Activated naive CD4-positive, alpha-beta T cell treated with anti-CD3 and anti-CD28 coated beads, Interleukin-2, amount 50 U/mL, for 24 hours (primary cell): ENCODE measurements at regions not wholly inside any gene's neighbourhood (a gene's known extent, or its start where the extent isn't known, plus 50 kb on each side); places are given as distances from the start of the nearest gene placed in this dataset.
"Not testable (repeated sequence)": the region's sequence is repeated elsewhere in the genome, so short reads cannot be mapped to it uniquely, and the experiment has no call there.

ENCODE experiments used
- H3K27ac Mint-ChIP-seq: one replicate; pipeline ENCODE4 v1.8.0; 2021; ENCODE audit warnings: mild to moderate bottlenecking, mixed read lengths
- H3K27me3 Mint-ChIP-seq: one replicate; pipeline ENCODE4 v1.8.0; 2021; ENCODE audit warnings: mixed read lengths
- H3K36me3 Mint-ChIP-seq: one replicate; pipeline ENCODE4 v1.8.0; 2021; ENCODE audit warnings: mixed read lengths
- H3K4me1 Mint-ChIP-seq: one replicate; pipeline ENCODE4 v1.8.0; 2021; ENCODE audit warnings: mixed read lengths
- H3K4me3 Mint-ChIP-seq: one replicate; pipeline ENCODE4 v1.8.0; 2021; ENCODE audit warnings: mild to moderate bottlenecking, mixed read lengths
- H3K9me3 Mint-ChIP-seq: one replicate; pipeline ENCODE4 v1.8.0; 2021; ENCODE audit warnings: mixed read lengths

DNA sequence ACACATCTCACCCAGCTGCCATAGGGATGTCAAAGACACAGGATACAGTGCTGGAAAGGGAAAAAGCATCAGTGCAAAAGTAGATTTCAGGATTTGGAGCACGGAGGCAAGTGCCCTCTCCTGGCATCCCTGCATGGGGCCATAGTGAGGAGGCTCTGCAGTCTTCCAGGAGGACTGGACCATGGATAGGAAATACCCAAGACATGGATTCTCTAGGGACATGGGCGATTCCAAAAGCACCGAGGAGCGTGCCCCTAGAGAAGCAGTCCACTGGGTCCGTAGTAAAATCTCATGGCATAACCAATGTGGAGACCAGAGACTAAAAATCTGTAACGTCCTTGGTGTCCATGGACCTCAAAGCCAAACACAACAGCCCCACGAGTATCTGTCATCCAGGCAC, 818.2 kb downstream of the KCNJ18 start:
- Mint-ChIP-seq H3K27me3 (no peaks in the 10 kb centered on the region), H3K27ac (no peak overlapping the region), H3K36me3 (no peaks in the 10 kb centered on the region), H3K9me3 (peaks cover 3% of the 10 kb centered on the region), H3K4me3 (no peak overlapping the region), H3K4me1 (no peaks in the 10 kb centered on the region)

DNA sequence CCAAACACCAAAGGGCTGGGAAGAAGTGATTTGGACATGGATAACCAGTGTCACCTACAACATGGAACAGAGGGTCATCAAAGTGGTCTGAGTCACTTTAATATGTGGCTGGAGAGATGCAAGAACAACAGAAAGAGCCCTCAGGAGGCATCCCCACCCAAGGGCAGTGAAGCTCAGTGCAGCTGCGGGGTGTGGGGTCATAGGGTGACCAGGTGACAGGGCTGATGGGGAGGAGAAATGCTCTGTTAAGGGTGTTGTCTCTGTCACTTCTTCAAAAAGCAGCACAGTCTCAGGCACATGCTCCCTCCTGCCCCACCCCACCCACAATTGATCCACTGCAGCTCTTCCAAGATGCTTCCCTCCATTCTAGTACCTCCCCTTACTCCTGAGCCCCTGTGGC, 819.1 kb downstream of the KCNJ18 start:
- no peaks in the 10 kb centered on the region for H3K36me3 Mint-ChIP-seq
- H3K27ac Mint-ChIP-seq: no peak overlapping the region
- H3K4me3 Mint-ChIP-seq: no peak overlapping the region
- H3K27me3 Mint-ChIP-seq: peaks cover 1% of the 10 kb centered on the region
- no peaks in the 10 kb centered on the region for H3K4me1 Mint-ChIP-seq
- H3K9me3 Mint-ChIP-seq: peaks cover 7% of the 10 kb centered on the region

DNA sequence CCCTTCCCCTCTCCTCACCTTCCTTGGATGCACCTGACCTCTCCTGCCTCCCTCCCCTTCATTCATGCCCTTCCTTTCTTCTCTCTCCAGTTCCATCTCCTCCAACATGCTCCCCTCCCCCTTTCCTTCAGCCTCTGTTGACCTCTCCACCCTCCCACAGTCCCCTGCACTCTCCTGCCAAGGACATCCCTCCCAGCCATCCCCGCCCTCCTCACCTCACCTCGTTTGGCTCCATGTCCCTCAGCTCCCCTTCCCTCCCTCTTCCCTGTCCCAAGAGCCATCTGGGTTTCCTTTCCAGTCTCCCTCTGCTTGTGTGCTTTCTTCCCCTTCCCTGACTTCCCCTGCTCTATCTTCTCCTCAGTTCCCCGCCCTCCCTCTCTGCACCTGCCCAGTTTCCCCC, 819.7 kb downstream of the KCNJ18 start:
- Mint-ChIP-seq H3K9me3 (peaks cover 7% of the 10 kb centered on the region), H3K27me3 (peaks cover 1% of the 10 kb centered on the region), H3K36me3 (no peaks in the 10 kb centered on the region), H3K4me1 (no peaks in the 10 kb centered on the region), H3K27ac (no peak overlapping the region), H3K4me3 (no peak overlapping the region)

- Mint-ChIP-seq H3K27me3 (peaks cover 1% of the 10 kb centered on the region), H3K4me1 (no peaks in the 10 kb centered on the region), H3K36me3 (no peaks in the 10 kb centered on the region), H3K4me3 (no peak overlapping the region), H3K9me3 (peaks cover 7% of the 10 kb centered on the region), H3K27ac (no peak overlapping the region)
Observed at GRCh38 chr17:22512506-22512905, 820.2 kb downstream of the KCNJ18 start.

DNA sequence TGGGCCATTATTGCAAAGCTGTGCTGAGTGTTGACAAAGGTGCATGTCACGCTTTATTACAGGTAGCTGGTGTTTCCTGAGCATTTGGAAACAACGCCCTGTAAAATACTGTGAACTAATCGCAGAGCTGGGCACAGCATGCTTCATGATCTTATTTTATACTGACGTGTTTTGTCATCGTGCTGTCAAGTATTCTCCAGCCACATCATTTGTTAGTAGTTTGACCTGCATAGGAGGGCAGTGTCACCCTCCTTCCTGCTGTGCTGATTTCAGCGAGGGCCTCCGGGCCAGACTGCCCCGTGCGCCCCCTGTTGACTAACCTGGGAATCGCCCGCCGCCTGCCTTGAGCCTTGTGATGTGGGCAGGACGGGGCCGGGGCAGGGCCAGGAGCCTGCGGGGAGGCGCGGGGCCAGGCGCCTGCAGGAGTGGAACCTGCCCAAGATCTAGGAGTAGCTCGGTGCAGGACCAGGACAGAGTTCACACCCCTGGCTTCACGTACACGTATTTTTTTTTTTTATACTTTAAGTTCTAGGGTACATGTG, 820.7 kb downstream of the KCNJ18 start:
- peaks cover 1% of the 10 kb centered on the region for H3K27me3 Mint-ChIP-seq
- no peaks in the 10 kb centered on the region for H3K4me1 Mint-ChIP-seq
- H3K4me3 Mint-ChIP-seq: no peak overlapping the region
- peaks cover 7% of the 10 kb centered on the region for H3K9me3 Mint-ChIP-seq
- H3K36me3 Mint-ChIP-seq: no peaks in the 10 kb centered on the region
- H3K27ac Mint-ChIP-seq: no peak overlapping the region

- no peaks in the 10 kb centered on the region for H3K4me1 Mint-ChIP-seq
- peaks cover 1% of the 10 kb centered on the region for H3K27me3 Mint-ChIP-seq
- H3K36me3 Mint-ChIP-seq: no peaks in the 10 kb centered on the region
- no peak overlapping the region for H3K27ac Mint-ChIP-seq
- no peak overlapping the region for H3K4me3 Mint-ChIP-seq
- H3K9me3 Mint-ChIP-seq: peaks cover 7% of the 10 kb centered on the region
Observed at GRCh38 chr17:22514315-22514714, 822.0 kb downstream of the KCNJ18 start.

DNA sequence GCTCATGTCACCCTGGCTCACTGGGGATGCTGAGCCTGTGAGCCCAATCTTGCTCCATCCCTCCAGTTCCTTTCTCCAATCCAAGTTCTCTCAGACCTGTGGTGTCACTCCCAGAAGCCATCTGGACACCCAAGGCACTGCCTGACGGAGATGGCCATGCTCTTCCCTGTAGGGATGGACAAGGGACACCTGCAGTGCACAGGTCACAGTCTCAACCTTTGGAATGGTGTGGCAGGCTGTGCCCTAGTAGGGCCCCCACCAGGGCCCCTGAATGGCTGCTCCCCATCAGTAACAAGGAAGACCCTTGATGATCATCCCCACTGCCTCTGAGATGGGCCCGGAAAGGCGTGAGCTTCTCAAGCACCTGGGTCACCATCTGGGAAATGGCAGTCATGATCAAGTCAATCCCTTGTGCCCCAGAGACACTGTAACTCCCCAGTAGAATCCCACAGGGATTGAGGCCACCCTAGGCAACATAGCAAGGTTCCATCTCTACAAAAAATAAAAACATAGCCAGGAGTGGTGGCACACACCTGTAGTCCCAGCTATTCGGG, 822.5 kb downstream of the KCNJ18 start:
- H3K9me3 Mint-ChIP-seq: peaks cover 7% of the 10 kb centered on the region
- no peak overlapping the region for H3K4me3 Mint-ChIP-seq
- H3K27ac Mint-ChIP-seq: no peak overlapping the region
- no peaks in the 10 kb centered on the region for H3K4me1 Mint-ChIP-seq
- H3K27me3 Mint-ChIP-seq: peaks cover 1% of the 10 kb centered on the region
- H3K36me3 Mint-ChIP-seq: no peaks in the 10 kb centered on the region

DNA sequence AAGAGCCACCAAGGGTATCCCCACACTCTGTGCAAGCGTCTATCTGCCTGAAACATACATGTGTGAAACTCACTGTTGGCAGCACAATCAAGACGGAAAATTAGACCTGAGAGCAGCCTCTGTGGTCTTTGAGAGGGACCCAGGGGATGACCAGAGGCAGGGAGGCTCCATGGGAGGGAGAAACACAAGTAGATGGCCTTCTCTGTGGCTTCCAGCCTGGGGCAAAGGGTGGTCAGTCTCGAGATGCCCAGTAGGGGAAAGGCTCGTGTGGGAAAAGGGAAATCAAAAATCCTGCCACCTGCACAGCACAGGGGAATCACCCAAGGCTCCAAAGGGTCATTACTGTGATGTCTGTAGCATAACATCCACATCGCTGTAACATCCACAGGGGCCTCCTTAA, 823.3 kb downstream of the KCNJ18 start:
- no peaks in the 10 kb centered on the region for H3K4me1 Mint-ChIP-seq
- H3K4me3 Mint-ChIP-seq: no peak overlapping the region
- peaks cover 1% of the 10 kb centered on the region for H3K27me3 Mint-ChIP-seq
- no peaks in the 10 kb centered on the region for H3K36me3 Mint-ChIP-seq
- H3K27ac Mint-ChIP-seq: no peak overlapping the region
- H3K9me3 Mint-ChIP-seq: peaks cover 7% of the 10 kb centered on the region

GRCh38 chr17:22516861-22517636, 824.7 kb downstream of the KCNJ18 start:
- no peak overlapping the region for H3K4me3 Mint-ChIP-seq
- peaks cover 1% of the 10 kb centered on the region for H3K27me3 Mint-ChIP-seq
- peaks cover 4% of the 10 kb centered on the region for H3K9me3 Mint-ChIP-seq
- H3K36me3 Mint-ChIP-seq: no peaks in the 10 kb centered on the region
- H3K27ac Mint-ChIP-seq: no peak overlapping the region
- no peaks in the 10 kb centered on the region for H3K4me1 Mint-ChIP-seq

DNA sequence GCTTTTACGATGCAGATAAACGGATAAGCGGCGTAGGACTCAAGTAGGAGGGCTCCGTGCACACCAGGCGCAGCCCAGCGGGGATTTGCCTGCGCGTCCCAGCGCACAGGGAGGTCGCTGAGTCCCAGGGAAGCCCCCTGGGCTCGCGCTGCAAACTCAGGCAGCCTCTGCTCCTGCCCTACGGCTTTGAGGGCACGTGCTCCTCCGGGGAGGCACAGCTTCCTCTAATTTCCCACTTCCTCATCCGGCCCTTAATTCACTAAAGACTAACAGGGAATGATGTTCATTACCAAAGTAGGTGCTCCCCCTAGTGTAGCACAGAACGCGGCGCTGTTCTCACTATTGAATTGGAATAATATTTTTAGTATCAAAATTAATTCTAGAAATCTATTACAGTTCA, 825.4 kb downstream of the KCNJ18 start:
- H3K36me3 Mint-ChIP-seq: no peaks in the 10 kb centered on the region
- H3K27ac Mint-ChIP-seq: no peak overlapping the region
- H3K9me3 Mint-ChIP-seq: peaks cover 4% of the 10 kb centered on the region
- no peaks in the 10 kb centered on the region for H3K4me1 Mint-ChIP-seq
- peaks cover 1% of the 10 kb centered on the region for H3K27me3 Mint-ChIP-seq
- H3K4me3 Mint-ChIP-seq: no peak overlapping the region

- Mint-ChIP-seq H3K9me3 (peaks cover 4% of the 10 kb centered on the region), H3K36me3 (no peaks in the 10 kb centered on the region), H3K27me3 (peaks cover 1% of the 10 kb centered on the region), H3K4me3 (no peak overlapping the region), H3K4me1 (no peaks in the 10 kb centered on the region), H3K27ac (no peak overlapping the region)
Observed at GRCh38 chr17:22518185-22518584, 825.9 kb downstream of the KCNJ18 start.

DNA sequence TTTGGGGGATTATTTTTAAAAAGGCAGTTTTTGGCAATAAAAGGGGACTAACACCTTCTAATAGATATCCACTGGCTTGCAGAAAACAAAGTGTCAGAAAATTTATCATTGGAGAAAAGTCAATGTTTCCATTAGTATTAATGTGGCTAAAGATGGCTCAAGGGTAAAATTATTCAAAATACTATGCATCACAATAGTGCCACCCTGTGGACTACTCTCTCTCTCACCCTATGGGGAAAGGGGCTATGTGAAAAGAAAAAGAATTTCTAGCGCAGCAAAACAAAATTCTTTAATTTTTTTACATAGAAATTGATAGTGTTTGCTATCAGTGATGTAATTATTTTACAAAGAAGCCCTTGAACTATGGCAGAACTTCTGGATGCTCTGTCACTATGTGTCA, 856.5 kb downstream of the KCNJ18 start:
- H3K9me3 Mint-ChIP-seq, H3K4me3 Mint-ChIP-seq, H3K27ac Mint-ChIP-seq, H3K27me3 Mint-ChIP-seq, H3K36me3 Mint-ChIP-seq, H3K4me1 Mint-ChIP-seq: not testable (repeated sequence)

- H3K9me3 Mint-ChIP-seq, H3K27me3 Mint-ChIP-seq, H3K4me3 Mint-ChIP-seq, H3K36me3 Mint-ChIP-seq, H3K27ac Mint-ChIP-seq, H3K4me1 Mint-ChIP-seq: not testable (repeated sequence)
Observed at GRCh38 chr17:22551695-22552415, 859.5 kb downstream of the KCNJ18 start.

- H3K9me3 Mint-ChIP-seq: no peaks in the 10 kb centered on the region
- H3K4me1 Mint-ChIP-seq: no peaks in the 10 kb centered on the region
- no peak overlapping the region for H3K27ac Mint-ChIP-seq
- H3K36me3 Mint-ChIP-seq: no peaks in the 10 kb centered on the region
- no peak overlapping the region for H3K4me3 Mint-ChIP-seq
- no peaks in the 10 kb centered on the region for H3K27me3 Mint-ChIP-seq
Observed at GRCh38 chr17:22569459-22570143, 877.3 kb downstream of the KCNJ18 start.

DNA sequence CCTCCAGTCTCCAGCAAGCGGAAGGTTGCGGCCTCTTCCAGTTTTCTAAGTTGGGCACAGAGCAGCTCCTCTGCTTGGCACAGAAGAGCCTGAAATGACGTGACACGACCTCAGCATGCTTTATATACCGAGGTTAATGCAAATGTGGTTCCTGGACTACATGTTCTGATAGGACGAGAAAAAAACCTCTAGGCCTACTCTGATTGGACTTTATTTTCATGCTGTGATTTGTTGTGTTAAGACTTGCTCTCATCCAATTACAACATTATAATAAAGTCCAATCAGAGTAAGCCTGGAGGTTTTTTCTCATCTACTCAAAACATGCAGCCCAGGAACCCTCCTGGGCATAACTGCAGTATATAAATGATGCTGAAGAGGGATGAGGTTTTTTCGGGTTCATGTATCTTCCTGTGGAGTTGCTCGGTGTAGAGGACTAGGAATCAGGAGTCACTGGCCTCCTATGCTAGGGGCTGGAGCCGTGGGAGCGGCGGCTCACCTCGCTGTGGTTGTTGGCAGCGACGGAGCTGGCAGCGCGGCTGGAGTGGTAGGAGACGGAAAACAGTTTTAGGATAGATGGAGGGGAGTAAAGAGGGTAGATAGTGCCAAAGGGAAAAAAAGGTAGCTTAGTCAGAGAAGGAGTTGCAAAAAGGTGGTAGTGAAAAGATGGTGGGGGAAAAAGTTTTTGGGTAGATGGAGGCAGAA, 878.0 kb downstream of the KCNJ18 start:
- Mint-ChIP-seq H3K4me1 (no peaks in the 10 kb centered on the region), H3K36me3 (no peaks in the 10 kb centered on the region), H3K4me3 (no peak overlapping the region), H3K9me3 (no peaks in the 10 kb centered on the region), H3K27ac (no peak overlapping the region), H3K27me3 (no peaks in the 10 kb centered on the region)
